ENCODE measurements at regions not wholly inside any gene's neighbourhood (a gene's known extent, or its start where the extent isn't known, plus 50 kb on each side); places are given as distances from the start of the nearest gene placed in this dataset.

DNA sequence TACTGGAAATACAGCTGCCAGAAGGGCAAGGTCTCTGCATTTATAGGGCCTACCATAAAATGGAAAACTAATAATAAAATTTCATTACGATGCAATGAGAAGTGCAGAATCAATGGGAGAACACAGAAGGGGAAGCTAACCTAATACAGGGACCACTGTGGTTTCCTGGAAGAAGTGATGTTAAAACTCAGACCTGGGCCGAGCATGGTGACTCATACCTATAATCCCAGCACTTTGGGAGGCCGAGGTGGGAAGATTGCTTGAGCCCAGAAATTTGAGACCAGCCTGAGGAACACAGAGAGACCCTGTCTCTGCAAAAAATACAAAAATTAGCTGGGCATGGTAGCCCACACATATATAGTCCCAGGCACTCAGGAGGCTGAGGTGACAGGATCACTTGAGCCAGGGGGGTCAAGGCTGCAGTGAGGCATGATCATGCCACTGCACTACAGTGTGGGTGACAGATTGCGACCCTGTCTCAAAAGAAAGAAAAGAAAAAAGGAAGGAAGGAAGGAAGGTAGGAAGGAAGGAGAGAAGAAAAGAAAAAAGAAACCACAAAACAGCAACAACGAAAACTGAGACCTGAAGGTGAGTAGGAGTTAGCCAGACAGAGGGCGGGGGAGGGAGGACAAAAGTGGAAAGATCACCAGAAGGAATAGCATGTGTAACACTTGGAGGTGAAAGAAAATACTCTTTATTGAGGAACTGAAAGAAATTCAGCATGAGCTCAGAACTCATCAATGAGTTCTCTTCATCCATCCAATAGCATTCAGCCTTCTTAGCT lies 58.3 kb upstream of the DTNA start:
- Histone ChIP-seq H4K20me1 (ENCODE audit: control insufficient read depth, insufficient read depth) (no peaks in the 10 kb centered on the region), H3K27ac (ENCODE audit: control insufficient read depth, insufficient read depth) (no peak overlapping the region), H2AFZ (ENCODE audit: control insufficient read depth, low read depth, low read length) (no peak overlapping the region), H3K4me3 (no peak overlapping the region), H3K36me3 (ENCODE audit: control insufficient read depth in 2 of 2, insufficient read depth in 2 of 2, low read length in 1 of 2) (no peaks in the 10 kb centered on the region), H3K4me2 (ENCODE audit: control insufficient read depth, insufficient read depth) (no peak overlapping the region), H3K9me3 (replicated peaks; ENCODE audit: control insufficient read depth, insufficient read depth, low read length) (no peaks in the 10 kb centered on the region), H3K9ac (ENCODE audit: control insufficient read depth, insufficient read depth, low read length) (no peak overlapping the region), H3K27me3 (replicated peaks in 1 of 2; ENCODE audit: control insufficient read depth in 2 of 2, insufficient read depth in 2 of 2, low read length in 1 of 2) (no peaks in the 10 kb centered on the region), H3K79me2 (ENCODE audit: control insufficient read depth, insufficient read depth, low read length) (no peaks in the 10 kb centered on the region), H3K4me1 (ENCODE audit: control insufficient read depth, insufficient read depth, low read length) (no peaks in the 10 kb centered on the region)
- BruUV-seq (replicated peaks): no TSS peak
- CTCF ChIA-PET: interaction anchor here (0.7 to 5.8 kb wide), 6 partner anchors 10 to 43 kb away, joined by 3 to 76 read pairs (median 3); no protein-coding TSS in a partner anchor
- 0% methylated on average over 6 of the region's 6 CpGs for WGBS (ENCODE audit: insufficient coverage, insufficient replicate concordance, low lambda C conversion rate, missing lambda C conversion rate)
- POLR2A ChIA-PET: no interaction called here
- FAIRE-seq (no peak), ATAC-seq (no peak), DNase-seq (ENCODE audit: low read depth, low spot score) (no peak)
- TF ChIP-seq NFXL1 (IDR thresholded peaks at IDR 0.05; ENCODE audit: borderline replicate concordance): no peak
- TF ChIP-seq, protein P1, sequence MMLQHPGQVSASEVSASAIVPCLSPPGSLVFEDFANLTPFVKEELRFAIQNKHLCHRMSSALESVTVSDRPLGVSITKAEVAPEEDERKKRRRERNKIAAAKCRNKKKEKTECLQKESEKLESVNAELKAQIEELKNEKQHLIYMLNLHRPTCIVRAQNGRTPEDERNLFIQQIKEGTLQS (IDR thresholded peaks at IDR 0.05; ENCODE audit: borderline replicate concordance, extremely low read depth, low read depth, low read length): no peak
- no peak for TF ChIP-seq CHD1 (IDR thresholded peaks at IDR 0.05; ENCODE audit: low read depth, low read length)
- TF ChIP-seq, protein P2, sequence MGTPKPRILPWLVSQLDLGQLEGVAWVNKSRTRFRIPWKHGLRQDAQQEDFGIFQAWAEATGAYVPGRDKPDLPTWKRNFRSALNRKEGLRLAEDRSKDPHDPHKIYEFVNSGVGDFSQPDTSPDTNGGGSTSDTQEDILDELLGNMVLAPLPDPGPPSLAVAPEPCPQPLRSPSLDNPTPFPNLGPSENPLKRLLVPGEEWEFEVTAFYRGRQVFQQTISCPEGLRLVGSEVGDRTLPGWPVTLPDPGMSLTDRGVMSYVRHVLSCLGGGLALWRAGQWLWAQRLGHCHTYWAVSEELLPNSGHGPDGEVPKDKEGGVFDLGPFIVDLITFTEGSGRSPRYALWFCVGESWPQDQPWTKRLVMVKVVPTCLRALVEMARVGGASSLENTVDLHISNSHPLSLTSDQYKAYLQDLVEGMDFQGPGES (IDR thresholded peaks at IDR 0.05): no peak
- intact Hi-C loops (cut with micrococcal nuclease; ENCODE audit: unreplicated experiment): no loop called here
- in situ Hi-C loops (cut with MboI): no loop called here
- SMC1A ChIA-PET (ENCODE audit: uncharacterized antibody, unreplicated experiment): interaction anchor here (1.1 to 4.8 kb wide), 6 partner anchors 9 to 54 kb away, joined by 4 to 44 read pairs (median 4); no protein-coding TSS in a partner anchor
- RAD21 ChIA-PET (ENCODE audit: unreplicated experiment): interaction anchor here (2.3 kb wide), 1 partner anchor 10 kb away, joined by 9 read pairs; no protein-coding TSS in a partner anchor

DNA sequence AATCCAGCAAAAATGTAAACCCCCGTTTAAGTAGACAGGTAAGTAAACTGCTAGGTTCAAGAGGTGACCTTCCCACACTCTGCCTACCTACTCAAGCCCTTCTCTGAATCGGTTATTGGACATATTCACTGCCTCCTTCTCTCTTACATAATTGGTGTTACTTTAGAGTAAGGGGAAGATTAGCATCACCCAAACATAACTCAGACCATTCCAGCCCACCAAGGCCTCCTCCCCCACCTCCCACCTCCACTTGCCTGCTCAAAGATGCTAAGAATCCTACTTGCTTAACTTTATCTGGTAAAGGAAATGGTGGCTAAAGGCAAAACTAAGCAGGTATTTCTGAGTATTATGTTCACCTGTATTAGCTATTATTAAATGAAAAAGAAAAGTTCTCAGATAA lies 55.0 kb upstream of the DTNA start:
- no peaks in the 10 kb centered on the region for H3K36me3 ChIP-seq (ENCODE audit: control insufficient read depth in 2 of 2, insufficient read depth in 2 of 2, low read length in 1 of 2)
- ChIA-PET SMC1A (ENCODE audit: uncharacterized antibody, unreplicated experiment) (no interaction called here), CTCF (no interaction called here), RAD21 (ENCODE audit: unreplicated experiment) (no interaction called here), POLR2A (no interaction called here)
- H3K4me3 ChIP-seq: no peak overlapping the region
- H3K4me1 ChIP-seq (ENCODE audit: control insufficient read depth, insufficient read depth, low read length): no peaks in the 10 kb centered on the region
- H4K20me1 ChIP-seq (ENCODE audit: control insufficient read depth, insufficient read depth): no peaks in the 10 kb centered on the region
- H3K79me2 ChIP-seq (ENCODE audit: control insufficient read depth, insufficient read depth, low read length): no peaks in the 10 kb centered on the region
- intact Hi-C loops (cut with micrococcal nuclease; ENCODE audit: unreplicated experiment) (no loop called here), in situ Hi-C loops (cut with MboI) (no loop called here)
- H3K27me3 ChIP-seq (replicated peaks in 1 of 2; ENCODE audit: control insufficient read depth in 2 of 2, insufficient read depth in 2 of 2, low read length in 1 of 2): no peaks in the 10 kb centered on the region; a peak in 1 of 4 replicates
- H3K27ac ChIP-seq (ENCODE audit: control insufficient read depth, insufficient read depth): no peak overlapping the region
- WGBS (ENCODE audit: insufficient coverage, insufficient replicate concordance, low lambda C conversion rate, missing lambda C conversion rate): 0% methylated on average over 2 of the region's 2 CpGs
- no TSS peak for BruUV-seq (replicated peaks)
- no peaks in the 10 kb centered on the region for H3K9me3 ChIP-seq (replicated peaks; ENCODE audit: control insufficient read depth, insufficient read depth, low read length)
- FAIRE-seq: no peak
- no peak overlapping the region for H2AFZ ChIP-seq (ENCODE audit: control insufficient read depth, low read depth, low read length)
- no peak overlapping the region for H3K9ac ChIP-seq (ENCODE audit: control insufficient read depth, insufficient read depth, low read length)
- no peak for ATAC-seq
- DNase-seq (ENCODE audit: low read depth, low spot score): no peak
- H3K4me2 ChIP-seq (ENCODE audit: control insufficient read depth, insufficient read depth): no peak overlapping the region
- TF ChIP-seq GATAD2B (conservative IDR thresholded peaks at IDR 0.05; ENCODE audit: low read depth) (no peak), TCF7 (IDR thresholded peaks at IDR 0.05; ENCODE audit: borderline replicate concordance) (no peak), NFIC (IDR thresholded peaks at IDR 0.05; ENCODE audit: low read depth, low read length) (no peak), MXI1 (IDR thresholded peaks at IDR 0.05; ENCODE audit: low read depth, low read length) (no peak), PML (IDR thresholded peaks at IDR 0.05; ENCODE audit: low read length) (no peak)
- TF ChIP-seq, protein P3, sequence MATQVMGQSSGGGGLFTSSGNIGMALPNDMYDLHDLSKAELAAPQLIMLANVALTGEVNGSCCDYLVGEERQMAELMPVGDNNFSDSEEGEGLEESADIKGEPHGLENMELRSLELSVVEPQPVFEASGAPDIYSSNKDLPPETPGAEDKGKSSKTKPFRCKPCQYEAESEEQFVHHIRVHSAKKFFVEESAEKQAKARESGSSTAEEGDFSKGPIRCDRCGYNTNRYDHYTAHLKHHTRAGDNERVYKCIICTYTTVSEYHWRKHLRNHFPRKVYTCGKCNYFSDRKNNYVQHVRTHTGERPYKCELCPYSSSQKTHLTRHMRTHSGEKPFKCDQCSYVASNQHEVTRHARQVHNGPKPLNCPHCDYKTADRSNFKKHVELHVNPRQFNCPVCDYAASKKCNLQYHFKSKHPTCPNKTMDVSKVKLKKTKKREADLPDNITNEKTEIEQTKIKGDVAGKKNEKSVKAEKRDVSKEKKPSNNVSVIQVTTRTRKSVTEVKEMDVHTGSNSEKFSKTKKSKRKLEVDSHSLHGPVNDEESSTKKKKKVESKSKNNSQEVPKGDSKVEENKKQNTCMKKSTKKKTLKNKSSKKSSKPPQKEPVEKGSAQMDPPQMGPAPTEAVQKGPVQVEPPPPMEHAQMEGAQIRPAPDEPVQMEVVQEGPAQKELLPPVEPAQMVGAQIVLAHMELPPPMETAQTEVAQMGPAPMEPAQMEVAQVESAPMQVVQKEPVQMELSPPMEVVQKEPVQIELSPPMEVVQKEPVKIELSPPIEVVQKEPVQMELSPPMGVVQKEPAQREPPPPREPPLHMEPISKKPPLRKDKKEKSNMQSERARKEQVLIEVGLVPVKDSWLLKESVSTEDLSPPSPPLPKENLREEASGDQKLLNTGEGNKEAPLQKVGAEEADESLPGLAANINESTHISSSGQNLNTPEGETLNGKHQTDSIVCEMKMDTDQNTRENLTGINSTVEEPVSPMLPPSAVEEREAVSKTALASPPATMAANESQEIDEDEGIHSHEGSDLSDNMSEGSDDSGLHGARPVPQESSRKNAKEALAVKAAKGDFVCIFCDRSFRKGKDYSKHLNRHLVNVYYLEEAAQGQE (IDR thresholded peaks at IDR 0.05; ENCODE audit: low read depth, low read length): no peak

Measured in GM12878 (cell line).